ENCODE measurements at regions not wholly inside any gene's neighbourhood (a gene's known extent, or its start where the extent isn't known, plus 50 kb on each side); places are given as distances from the start of the nearest gene placed in this dataset.

- Histone ChIP-seq H4K20me1 (ENCODE audit: low read depth) (no peaks in the 10 kb centered on the region), H3K4me3 (no peak overlapping the region), H3K9ac (no peak overlapping the region), H3K27ac (no peak overlapping the region), H3K36me3 (no peaks in the 10 kb centered on the region), H3F3A (ENCODE audit: low read depth) (peaks cover 31% of the 10 kb centered on the region), H3K4me1 (peaks cover 38% of the 10 kb centered on the region), H3K4me2 (peak overlapping the region; percentile 69), H3K9me3 (ENCODE audit: low read depth) (no peaks in the 10 kb centered on the region), H2AFZ (replicated peaks) (no peak overlapping the region), H3K27me3 (peaks cover 3% of the 10 kb centered on the region), H3K79me2 (ENCODE audit: low read depth) (no peaks in the 10 kb centered on the region)
- Mint-ChIP-seq H3K4me1 (peaks cover 30% of the 10 kb centered on the region), H3K27me3 (ENCODE audit: insufficient read depth, low read depth) (peaks cover 2% of the 10 kb centered on the region), H3K36me3 (no peaks in the 10 kb centered on the region), H3K4me3 (no peak overlapping the region), H3K9me3 (peaks cover 2% of the 10 kb centered on the region), H3K27ac (no peak overlapping the region)
- TF ChIP-seq EZH2 (IDR thresholded peaks at IDR 0.05) (no peak), EZH2phosphoT487 (IDR thresholded peaks at IDR 0.05) (no peak), CTCF (IDR thresholded peaks at IDR 0.05) (no peak)
- no peak for DNase-seq (ENCODE audit: low spot score)
Measured at GRCh38 chr2:8191427-8191826, 490.4 kb upstream of the ID2 start.

GRCh38 chr2:8193146-8193545, 488.7 kb upstream of the ID2 start:
- Mint-ChIP-seq H3K4me3 (peak overlapping the region; percentile 4), H3K27ac (peak overlapping the region; percentile 4), H3K36me3 (no peaks in the 10 kb centered on the region), H3K27me3 (ENCODE audit: insufficient read depth, low read depth) (peaks cover 3% of the 10 kb centered on the region), H3K4me1 (peaks cover 30% of the 10 kb centered on the region), H3K9me3 (no peaks in the 10 kb centered on the region)
- H3K9ac ChIP-seq = no peak overlapping the region
- H3K27ac ChIP-seq = peak overlapping the region; percentile 86
- no peaks in the 10 kb centered on the region for H3K9me3 ChIP-seq (ENCODE audit: low read depth)
- peak overlapping the region; percentile 16 for H3K4me3 ChIP-seq
- no peaks in the 10 kb centered on the region for H3K79me2 ChIP-seq (ENCODE audit: low read depth)
- peak overlapping the region; percentile 69 for H3K4me2 ChIP-seq
- no peaks in the 10 kb centered on the region for H3K36me3 ChIP-seq
- H3F3A ChIP-seq (ENCODE audit: low read depth) = peaks cover 31% of the 10 kb centered on the region
- H3K4me1 ChIP-seq = peaks cover 38% of the 10 kb centered on the region
- no peaks in the 10 kb centered on the region for H4K20me1 ChIP-seq (ENCODE audit: low read depth)
- no peak overlapping the region for H2AFZ ChIP-seq (replicated peaks)
- H3K27me3 ChIP-seq = peaks cover 3% of the 10 kb centered on the region
- TF ChIP-seq EZH2phosphoT487 (IDR thresholded peaks at IDR 0.05) (no peak), EZH2 (IDR thresholded peaks at IDR 0.05) (no peak), CTCF (IDR thresholded peaks at IDR 0.05) (no peak)
- DNase-seq (ENCODE audit: low spot score) = peak; percentile 11

GRCh38 chr2:8193686-8194615, 487.9 kb upstream of the ID2 start:
- Histone ChIP-seq H3F3A (ENCODE audit: low read depth) (peaks cover 31% of the 10 kb centered on the region), H3K79me2 (ENCODE audit: low read depth) (no peaks in the 10 kb centered on the region), H2AFZ (replicated peaks) (no peak overlapping the region), H4K20me1 (ENCODE audit: low read depth) (no peaks in the 10 kb centered on the region), H3K27ac (peak overlapping the region; percentile 86), H3K4me3 (no peak overlapping the region), H3K9me3 (ENCODE audit: low read depth) (no peaks in the 10 kb centered on the region), H3K4me1 (peaks cover 38% of the 10 kb centered on the region), H3K9ac (no peak overlapping the region), H3K4me2 (peak overlapping the region; percentile 69), H3K27me3 (peaks cover 3% of the 10 kb centered on the region), H3K36me3 (no peaks in the 10 kb centered on the region)
- Mint-ChIP-seq H3K4me3 (peak overlapping the region; percentile 4), H3K4me1 (peaks cover 30% of the 10 kb centered on the region), H3K9me3 (no peaks in the 10 kb centered on the region), H3K27me3 (ENCODE audit: insufficient read depth, low read depth) (peaks cover 4% of the 10 kb centered on the region), H3K36me3 (no peaks in the 10 kb centered on the region), H3K27ac (peak overlapping the region; percentile 4)
- peak; percentile 89 for DNase-seq (ENCODE audit: low spot score)
- peak; percentile 94 for TF ChIP-seq EZH2phosphoT487 (IDR thresholded peaks at IDR 0.05)
- TF ChIP-seq EZH2 (IDR thresholded peaks at IDR 0.05) = no peak

GRCh38 chr2:8195784-8196183, 486.1 kb upstream of the ID2 start:
- H3K9me3 Mint-ChIP-seq = peaks cover 6% of the 10 kb centered on the region
- H3K4me3 ChIP-seq = no peak overlapping the region
- H3F3A ChIP-seq (ENCODE audit: low read depth) = peaks cover 31% of the 10 kb centered on the region
- peaks cover 2% of the 10 kb centered on the region for H3K36me3 Mint-ChIP-seq
- no peak overlapping the region for H3K27ac Mint-ChIP-seq
- no peaks in the 10 kb centered on the region for H3K36me3 ChIP-seq
- no peak for TF ChIP-seq CTCF (IDR thresholded peaks at IDR 0.05)
- no peak for TF ChIP-seq EZH2 (IDR thresholded peaks at IDR 0.05)
- no peak for TF ChIP-seq EZH2phosphoT487 (IDR thresholded peaks at IDR 0.05)
- H3K4me1 Mint-ChIP-seq = peaks cover 30% of the 10 kb centered on the region
- H3K79me2 ChIP-seq (ENCODE audit: low read depth) = no peaks in the 10 kb centered on the region
- peaks cover 35% of the 10 kb centered on the region for H3K4me1 ChIP-seq
- no peak overlapping the region for H3K27ac ChIP-seq
- H3K27me3 ChIP-seq = peaks cover 3% of the 10 kb centered on the region
- DNase-seq (ENCODE audit: low spot score) = no peak
- H3K4me2 ChIP-seq = no peak overlapping the region
- no peak overlapping the region for H3K4me3 Mint-ChIP-seq
- no peaks in the 10 kb centered on the region for H3K9me3 ChIP-seq (ENCODE audit: low read depth)
- peaks cover 8% of the 10 kb centered on the region for H3K27me3 Mint-ChIP-seq (ENCODE audit: insufficient read depth, low read depth)
- no peaks in the 10 kb centered on the region for H4K20me1 ChIP-seq (ENCODE audit: low read depth)
- H2AFZ ChIP-seq (replicated peaks) = no peak overlapping the region
- no peak overlapping the region for H3K9ac ChIP-seq
